Tibial artery (tissue), 4 donors: ENCODE measurements at regions not wholly inside any gene's neighbourhood (a gene's known extent, or its start where the extent isn't known, plus 50 kb on each side); places are given as distances from the start of the nearest gene placed in this dataset.
A peak's percentile ranks its signal among the peaks of the same experiment; 100 is the strongest.
"Not testable (repeated sequence)": the region's sequence is repeated elsewhere in the genome, so short reads cannot be mapped to it uniquely, and the experiment has no call there.

ENCODE experiments used
- DNase-seq, 2 donors: peaks; one replicate each; pipeline ENCODE4 v3.0.0-alpha.2; 2019
- H3K27ac ChIP-seq, 2 donors: fragments of 200-600 bp; sonication (generic) in 1 of 2; 1 replicate in 1 of 2; 2 replicates in 1 of 2; pipeline ENCODE4 v1.5.1; 2018 to 2019; ENCODE audit warnings: mild to moderate bottlenecking in 1 of 2
- H3K27me3 ChIP-seq, 2 donors: fragments of 200-600 bp; sonication (generic) in 1 of 2; one replicate each; pipeline versions ENCODE4 v1.5.1 to v1.6.0; 2016 to 2019
- H3K36me3 ChIP-seq, 3 donors: fragments of 200-600 bp; sonication (generic) in 2 of 3; one replicate each; pipeline ENCODE4 v1.5.1; 2016 to 2019; ENCODE audit warnings: mild to moderate bottlenecking in 2 of 3
- H3K4me1 ChIP-seq, 4 donors: fragments of 200-600 bp; sonication (generic) in 2 of 4; 1 replicate in 3 of 4; 2 replicates in 1 of 4; pipeline ENCODE4 v1.5.1; 2016 to 2019
- H3K4me3 ChIP-seq, 2 donors: fragments of 200-600 bp; sonication (generic) in 1 of 2; 1 replicate in 1 of 2; 2 replicates in 1 of 2; pipeline ENCODE4 v1.5.1; 2018 to 2019; ENCODE audit warnings: mild to moderate bottlenecking in 2 of 2
- H3K9me3 ChIP-seq, 3 donors: fragments of 200-600 bp; sonication (generic) in 1 of 3; one replicate each; pipeline ENCODE4 v1.5.1; 2016 to 2019
- CTCF ChIP-seq, 2 experiments: fragments of 200-600 bp in 1 of 2; fragments of 450-650 bp in 1 of 2; IDR thresholded peaks; one replicate each; pipeline ENCODE4 v1.5.1; 2017 to 2019; ENCODE audit warnings: antibody characterized with exemption in 2 of 2, mild to moderate bottlenecking in 1 of 2, moderate library complexity in 1 of 2
- intact Hi-C: fragments of 100-400 bp; cut with DNase I; formaldehyde crosslinking; loops from one replicate; pipeline ENCODE4 v1.15.0; 2023; ENCODE audit warnings: low total_unique reads

- TF ChIP-seq CTCF (IDR thresholded peaks at IDR 0.05) = no peak
- H3K27me3 ChIP-seq = no peaks in the 10 kb centered on the region
- H3K4me3 ChIP-seq = no peak overlapping the region
- H3K27ac ChIP-seq = no peak overlapping the region
- intact Hi-C loops = loop anchor here (5.0 kb wide), 1 partner anchor 315 kb away; no protein-coding TSS in a partner anchor
- peaks cover 0 to 8% (median under 1%) of the 10 kb centered on the region in 4 donors for H3K4me1 ChIP-seq
- H3K36me3 ChIP-seq = no peaks in the 10 kb centered on the region
- DNase-seq = no peak
- H3K9me3 ChIP-seq = no peaks in the 10 kb centered on the region
Observed at GRCh38 chr5:15002173-15002572, 130.6 kb upstream of the ANKH start.

GRCh38 chr5:15001517-15001916 is 129.9 kb upstream of the ANKH start:
- DNase-seq = no peak
- TF ChIP-seq CTCF (IDR thresholded peaks at IDR 0.05) = no peak
- H3K36me3 ChIP-seq = no peaks in the 10 kb centered on the region
- H3K9me3 ChIP-seq = no peaks in the 10 kb centered on the region
- H3K4me3 ChIP-seq = no peak overlapping the region
- intact Hi-C loops = loop anchor here (5.0 kb wide), 1 partner anchor 314 kb away; no protein-coding TSS in a partner anchor
- H3K4me1 ChIP-seq = peaks cover 0 to 1% (median 0%) of the 10 kb centered on the region in 4 donors
- H3K27ac ChIP-seq = no peak overlapping the region
- no peaks in the 10 kb centered on the region for H3K27me3 ChIP-seq

- no peak overlapping the region for H3K27ac ChIP-seq
- no peaks in the 10 kb centered on the region for H3K4me1 ChIP-seq
- TF ChIP-seq CTCF (IDR thresholded peaks at IDR 0.05) = no peak
- intact Hi-C loops = no loop called here
- no peaks in the 10 kb centered on the region for H3K9me3 ChIP-seq
- H3K4me3 ChIP-seq = no peak overlapping the region
- no peaks in the 10 kb centered on the region for H3K27me3 ChIP-seq
- no peaks in the 10 kb centered on the region for H3K36me3 ChIP-seq
- DNase-seq = peak in 1 of 2 donors; percentile 23
Observed at GRCh38 chr5:14998491-14998890, 126.9 kb upstream of the ANKH start.

- no peak overlapping the region for H3K4me3 ChIP-seq
- H3K27me3 ChIP-seq = no peaks in the 10 kb centered on the region
- no peaks in the 10 kb centered on the region for H3K36me3 ChIP-seq
- intact Hi-C loops = no loop called here
- no peak for DNase-seq
- no peak overlapping the region for H3K27ac ChIP-seq
- H3K4me1 ChIP-seq = no peaks in the 10 kb centered on the region
- TF ChIP-seq CTCF (IDR thresholded peaks at IDR 0.05) = no peak
- no peaks in the 10 kb centered on the region for H3K9me3 ChIP-seq
Observed at GRCh38 chr5:14996997-14997396, 125.4 kb upstream of the ANKH start.

- no peaks in the 10 kb centered on the region for H3K9me3 ChIP-seq
- H3K27ac ChIP-seq = no peak overlapping the region
Observed at GRCh38 chr5:14995229-14995628, 123.7 kb upstream of the ANKH start.

GRCh38 chr5:14993459-14994133 is 122.0 kb upstream of the ANKH start:
- intact Hi-C loops, DNase-seq, H3K27me3 ChIP-seq, H3K36me3 ChIP-seq, H3K4me1 ChIP-seq, H3K27ac ChIP-seq, H3K9me3 ChIP-seq: not testable (repeated sequence)
- peak overlapping the region; percentile 42 to 54 for H3K4me3 ChIP-seq

More at GRCh38 chr5:14995229-14995628, 123.7 kb upstream of the ANKH start:
- Histone ChIP-seq H3K36me3 (no peaks in the 10 kb centered on the region), H3K27me3 (no peaks in the 10 kb centered on the region), H3K4me1 (no peaks in the 10 kb centered on the region), H3K4me3 (no peak overlapping the region)
- DNase-seq = no peak
- TF ChIP-seq CTCF (IDR thresholded peaks at IDR 0.05) = no peak
- intact Hi-C loops = no loop called here

GRCh38 chr5:14992751-14993458 is 121.3 kb upstream of the ANKH start:
- H3K9me3 ChIP-seq, DNase-seq, intact Hi-C loops, H3K27me3 ChIP-seq, H3K4me1 ChIP-seq, H3K36me3 ChIP-seq: not testable (repeated sequence)
- H3K27ac ChIP-seq = peak overlapping the region in 1 of 2 donors; percentile 13
- H3K4me3 ChIP-seq = peak overlapping the region; percentile 42 to 54
